Esophagus mucosa (tissue), 1 donor: ENCODE measurements at regions not wholly inside any gene's neighbourhood (a gene's known extent, or its start where the extent isn't known, plus 50 kb on each side); places are given as distances from the start of the nearest gene placed in this dataset.
A peak's percentile ranks its signal among the peaks of the same experiment; 100 is the strongest.

Source experiments
- ATAC-seq: fragments of 200-7000 bp; cut with Tn5 transposase; one replicate; pipeline ENCODE4 v1.9.1; 2020
- donor health status: DM: yes; HTN: yes; CAD: no.

DNA sequence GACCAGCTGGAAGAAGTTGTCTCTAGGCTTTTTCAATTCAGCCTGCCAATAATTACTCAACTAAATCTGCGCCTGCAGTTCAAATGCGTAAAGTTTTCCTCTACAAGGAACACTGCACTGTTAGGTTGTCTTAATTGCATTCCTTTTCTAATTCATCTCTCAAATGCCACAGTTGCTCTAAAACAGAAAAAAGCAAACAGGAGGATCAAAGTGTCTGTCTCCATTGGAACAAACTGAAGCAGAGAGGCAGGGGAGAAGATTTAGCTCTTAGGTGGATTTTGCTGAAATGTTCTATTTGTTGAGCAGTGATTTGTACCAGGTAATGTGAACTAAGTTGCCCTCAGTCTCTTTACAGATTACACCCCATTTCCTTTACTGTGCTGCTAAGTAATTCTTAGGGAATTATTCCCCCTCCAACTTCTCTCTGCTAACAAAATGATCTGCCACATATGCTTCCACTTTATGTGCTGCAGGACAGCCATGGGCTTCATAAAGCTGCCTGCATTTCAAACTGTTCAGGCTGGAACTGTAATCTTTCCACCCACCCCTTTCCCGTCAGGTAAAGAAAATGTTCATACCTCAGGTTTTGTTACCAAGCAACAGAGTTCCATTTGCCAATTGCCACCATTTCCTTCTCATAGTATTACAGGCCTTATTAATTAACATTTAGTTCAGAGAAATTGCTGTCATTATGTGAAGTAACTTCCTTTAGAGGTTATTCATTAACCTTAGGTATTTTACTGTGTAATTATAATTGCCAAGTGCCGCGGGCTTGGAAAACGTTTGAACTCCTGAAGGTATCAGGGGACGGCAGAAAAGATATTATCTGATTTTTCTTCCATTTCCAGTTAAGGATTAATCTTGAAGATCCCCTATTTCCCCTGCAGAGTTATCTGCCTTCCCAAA, 149.3 kb downstream of the SPRY1 start:
- no peak for ATAC-seq

DNA sequence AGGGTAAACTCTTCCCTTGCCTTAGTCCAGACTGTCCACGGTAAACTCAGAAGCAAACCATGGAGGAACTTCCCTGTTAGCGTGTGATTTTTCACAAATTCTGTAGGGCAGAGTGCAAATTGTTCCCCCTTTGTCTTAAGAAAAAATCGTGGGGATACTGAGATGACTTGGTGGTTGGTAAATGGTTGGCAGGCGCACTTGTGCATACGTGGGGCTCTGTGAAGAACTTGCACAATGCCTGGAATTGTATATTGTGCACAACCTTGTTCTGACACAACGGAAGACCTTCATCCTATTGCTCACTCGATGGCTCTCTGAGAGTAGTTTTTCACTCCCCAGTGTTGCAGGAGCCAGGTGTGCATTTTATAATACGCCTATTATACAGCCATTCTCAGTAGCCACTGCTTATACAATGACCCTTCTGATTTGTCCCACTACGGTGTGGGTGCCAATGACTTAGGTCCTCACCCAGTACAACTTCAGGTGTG, 150.0 kb downstream of the SPRY1 start:
- peak; percentile 49 for ATAC-seq

DNA sequence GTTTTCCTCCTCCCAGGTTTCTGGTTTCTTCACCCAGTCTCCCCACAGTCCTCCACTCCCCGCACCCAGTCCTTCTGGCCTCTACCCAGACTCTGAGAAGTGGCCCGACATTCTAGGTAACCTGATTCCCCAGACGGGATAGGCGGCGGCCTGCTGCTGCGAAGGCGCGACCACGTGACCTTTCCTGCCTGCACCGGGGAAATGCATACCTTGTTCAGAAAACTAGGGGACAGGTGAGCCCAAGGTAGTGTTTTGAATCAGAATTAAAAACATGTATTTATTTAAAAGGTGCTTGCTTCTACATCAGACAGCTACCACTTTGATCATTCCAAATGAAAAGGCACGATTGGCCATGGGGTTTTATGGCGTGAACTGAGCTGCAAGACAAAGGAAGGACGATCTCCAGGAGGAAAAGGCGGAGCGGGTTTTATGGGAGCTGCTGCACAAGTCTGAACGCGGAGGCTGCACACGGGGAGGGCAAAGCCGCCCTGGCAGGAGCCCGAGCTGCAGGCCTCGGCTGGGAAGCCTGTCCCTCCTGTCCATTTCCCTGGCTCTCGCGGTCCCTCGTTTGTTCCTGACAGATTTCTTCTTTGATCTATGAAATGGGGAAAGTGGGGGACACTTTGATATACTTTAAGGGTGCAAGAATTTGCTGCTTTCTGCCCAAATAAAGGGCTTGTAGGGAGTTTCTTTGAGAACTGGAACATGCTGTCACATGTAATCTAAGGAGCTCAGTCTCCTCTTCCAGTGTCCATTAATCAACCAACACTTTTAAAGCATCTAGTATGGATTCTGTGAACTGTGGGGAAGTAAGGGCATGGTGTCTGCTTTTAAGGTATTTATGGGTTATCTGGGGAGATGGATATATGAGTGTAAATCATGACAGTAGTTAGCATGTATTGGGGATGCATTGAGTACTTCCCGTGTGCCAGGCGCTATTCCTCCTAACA, 150.9 kb downstream of the SPRY1 start:
- peak; percentile 95 for ATAC-seq

DNA sequence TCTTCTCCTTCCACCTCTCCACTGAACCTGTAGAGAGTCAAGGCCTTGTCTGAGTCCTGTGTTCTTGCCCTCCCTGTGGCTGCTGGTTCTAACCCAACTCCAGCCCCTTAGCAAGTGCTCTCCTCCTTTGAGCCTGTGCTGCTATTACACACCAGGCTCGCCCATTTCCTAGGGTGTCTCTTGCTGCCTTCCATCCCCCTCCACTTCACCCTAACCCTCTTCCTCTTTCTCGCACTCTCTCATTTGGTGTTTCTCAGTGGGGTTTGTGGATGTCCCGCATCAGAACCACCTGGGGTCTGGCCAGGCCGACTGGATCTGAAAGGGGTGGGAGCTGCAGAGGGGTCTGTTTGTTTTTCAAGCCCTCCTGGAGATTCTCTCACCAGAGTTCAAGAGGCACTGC, 156.7 kb downstream of the SPRY1 start:
- ATAC-seq, result no peak

DNA sequence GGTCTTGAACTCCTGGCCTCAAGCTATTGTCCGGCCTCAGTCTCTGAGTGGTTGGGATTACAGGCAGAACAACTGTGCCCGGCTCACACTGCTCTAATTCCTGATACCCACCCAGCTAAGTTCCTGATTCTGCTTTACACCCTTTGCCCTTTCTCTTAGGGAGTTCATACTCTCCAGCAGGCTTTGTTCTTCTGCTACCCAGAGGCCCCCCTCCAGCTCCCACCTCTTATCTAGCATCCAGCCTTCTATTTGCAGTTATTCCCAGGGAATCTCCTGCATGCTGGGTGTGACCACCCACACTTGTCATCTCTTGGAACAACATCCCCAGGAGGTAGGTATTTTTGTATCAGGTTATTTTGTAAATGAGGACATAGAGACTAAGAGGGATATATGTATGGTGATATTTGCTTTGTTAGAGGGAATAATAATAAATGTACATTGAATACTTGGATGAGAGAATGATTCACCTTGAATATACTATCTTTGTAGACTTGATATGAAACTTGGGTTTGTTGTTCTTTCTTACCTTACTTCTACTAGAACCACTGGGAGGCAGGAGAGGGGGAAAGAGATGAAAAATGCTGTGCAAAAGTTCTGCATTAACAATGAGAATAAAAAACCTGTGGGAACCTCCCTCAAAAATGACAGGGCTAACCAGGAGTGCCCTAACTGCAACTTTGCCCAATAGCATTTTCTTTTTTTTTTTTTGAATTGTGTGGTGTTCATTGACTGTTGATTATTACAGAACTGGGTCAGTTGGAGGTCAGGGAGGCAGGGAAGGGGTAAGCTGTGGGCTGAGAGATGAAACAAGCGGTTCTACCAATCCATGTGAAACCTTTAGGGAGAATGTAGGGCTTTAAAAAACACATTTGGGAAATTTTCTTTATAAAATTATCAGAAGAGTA, 157.4 kb downstream of the SPRY1 start:
- no peak for ATAC-seq

DNA sequence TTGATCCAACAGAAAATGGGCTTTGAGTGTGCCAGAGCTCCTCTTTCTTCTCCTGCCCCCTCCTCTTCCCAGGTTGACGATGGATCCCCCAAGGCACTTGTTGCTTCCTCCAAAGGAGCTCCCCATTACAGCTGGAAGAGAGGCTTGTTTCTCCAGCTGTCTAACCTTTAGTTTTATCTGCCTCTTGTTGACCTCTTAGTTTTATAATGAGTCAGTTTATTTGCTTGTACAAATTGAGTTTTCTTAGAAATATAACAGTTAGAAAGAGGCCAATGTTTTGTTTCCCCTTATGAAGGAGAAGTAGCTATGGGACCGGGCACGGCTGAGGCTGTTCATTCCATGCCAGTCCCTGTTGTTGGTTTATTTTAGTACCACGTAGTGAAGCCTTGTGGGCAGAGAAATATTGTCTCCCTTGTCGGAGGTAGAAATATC, 158.2 kb downstream of the SPRY1 start:
- ATAC-seq, result peak; percentile 9

DNA sequence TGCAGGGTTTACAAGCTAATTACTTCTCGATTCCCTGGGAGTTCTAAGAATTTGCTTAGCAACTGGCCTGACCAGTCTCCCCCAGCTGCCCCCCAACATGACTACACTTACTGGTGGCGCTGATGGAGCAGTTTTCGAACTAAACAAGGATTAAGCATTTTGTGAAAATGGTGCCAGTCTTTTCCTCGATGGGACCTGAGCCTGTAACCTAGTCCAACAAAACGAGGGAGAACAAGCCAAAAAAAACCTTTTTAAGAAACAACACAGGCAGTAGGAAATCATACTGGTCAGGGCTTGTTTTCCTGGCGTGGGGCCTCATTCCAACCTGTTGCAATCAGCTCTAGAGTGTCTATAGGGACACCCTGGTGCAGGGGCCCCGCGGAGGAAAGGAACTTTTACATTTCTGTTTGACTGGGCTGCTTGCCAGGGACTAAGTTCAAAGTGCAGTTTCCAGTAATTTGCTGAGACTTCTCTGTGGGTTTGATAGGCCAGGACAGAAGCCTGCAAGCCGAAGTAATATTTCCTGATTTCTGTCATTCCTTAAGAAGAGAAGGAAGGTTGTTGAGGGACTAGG, 158.7 kb downstream of the SPRY1 start:
- peak; percentile 95 for ATAC-seq

DNA sequence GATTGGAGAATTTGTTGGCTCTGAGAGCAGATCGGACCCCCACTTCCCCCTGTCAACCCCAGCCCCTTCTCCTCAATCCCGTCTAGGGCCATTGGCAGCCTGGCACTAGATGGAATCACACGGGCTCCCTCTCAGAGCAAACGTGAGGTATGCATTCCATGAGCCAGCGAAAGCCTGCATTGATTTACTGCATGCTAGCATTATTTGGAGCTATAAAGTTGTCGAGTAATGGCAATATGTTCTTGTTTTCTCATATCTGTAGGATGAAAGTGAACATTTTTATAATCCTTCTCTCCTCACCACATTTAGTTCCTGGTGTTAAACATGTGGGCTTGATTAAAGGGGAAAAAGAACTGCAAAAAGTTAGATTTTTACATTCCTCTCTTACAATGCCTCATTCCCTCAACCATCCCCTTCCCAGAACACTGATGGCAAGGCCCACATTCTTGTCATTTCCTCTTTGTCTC, 159.2 kb downstream of the SPRY1 start:
- ATAC-seq, result no peak

DNA sequence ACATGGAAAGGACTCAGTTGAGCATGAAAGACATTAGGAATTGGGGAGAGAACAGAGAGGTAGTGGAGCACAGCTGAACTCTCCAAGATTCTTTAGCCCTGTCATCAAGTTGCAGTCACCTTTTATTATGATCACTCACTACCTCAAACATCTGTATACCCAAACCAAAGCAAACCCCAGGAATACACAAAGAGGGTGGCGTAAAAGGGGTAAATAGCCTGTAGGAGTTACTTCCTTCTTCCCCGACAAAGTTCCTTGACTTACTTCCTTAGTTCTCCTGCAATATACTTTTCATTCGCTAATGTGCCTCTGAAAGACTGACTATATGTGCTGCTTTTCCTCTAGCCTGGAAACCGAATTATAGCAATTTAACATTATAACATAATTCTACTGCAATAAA, 159.9 kb downstream of the SPRY1 start:
- ATAC-seq, result no peak

DNA sequence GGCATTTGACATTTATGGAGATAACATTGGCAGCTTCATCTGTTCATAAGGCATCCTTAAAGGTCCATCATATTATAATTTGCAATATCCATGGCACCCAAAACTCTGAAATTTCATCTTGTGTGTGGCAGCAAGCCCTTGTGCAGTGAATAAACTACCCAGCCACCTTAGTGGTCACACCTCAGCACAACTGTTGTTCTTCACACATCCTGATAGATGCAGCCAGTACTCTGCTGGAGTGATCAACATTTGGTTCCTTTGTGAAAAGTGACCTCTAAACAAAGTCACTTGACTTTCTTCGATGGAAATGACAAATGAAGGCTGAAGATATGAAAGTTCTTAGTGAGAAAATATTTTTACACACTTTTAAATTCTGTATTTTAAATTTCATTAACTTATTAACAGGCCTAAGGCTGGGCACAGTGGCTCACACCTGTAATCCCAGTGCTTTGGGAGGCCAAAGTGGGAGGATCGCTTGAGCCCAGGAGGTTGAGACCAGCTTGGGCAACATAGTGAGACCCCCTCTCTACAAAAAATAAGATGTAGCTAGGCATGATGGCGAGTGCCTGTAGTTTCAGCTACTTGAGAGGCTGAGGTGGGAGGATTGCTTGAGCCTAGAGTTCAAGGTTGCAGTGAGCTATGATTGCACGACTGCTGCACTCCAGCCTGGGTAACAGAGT, 161.4 kb downstream of the SPRY1 start:
- ATAC-seq, result no peak

DNA sequence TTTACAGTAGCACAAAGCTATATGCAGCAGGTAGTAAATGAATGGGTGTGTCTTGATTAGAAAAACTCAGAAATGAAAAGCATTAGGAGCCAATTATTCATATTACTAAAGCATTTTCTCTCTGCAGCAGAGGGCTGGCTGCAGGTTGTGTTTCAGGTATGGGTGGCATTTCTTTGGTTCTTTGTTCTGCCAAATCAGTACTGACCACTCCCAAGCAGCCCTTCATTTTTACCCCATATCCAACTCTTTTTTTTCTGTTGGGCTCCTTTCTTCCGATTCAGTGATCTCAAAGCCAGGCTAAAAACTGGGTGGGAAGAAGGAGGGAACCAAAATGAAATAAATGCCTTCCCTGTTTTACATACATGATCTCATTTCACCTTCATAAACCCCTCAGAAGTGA, 162.3 kb downstream of the SPRY1 start:
- ATAC-seq, result no peak

DNA sequence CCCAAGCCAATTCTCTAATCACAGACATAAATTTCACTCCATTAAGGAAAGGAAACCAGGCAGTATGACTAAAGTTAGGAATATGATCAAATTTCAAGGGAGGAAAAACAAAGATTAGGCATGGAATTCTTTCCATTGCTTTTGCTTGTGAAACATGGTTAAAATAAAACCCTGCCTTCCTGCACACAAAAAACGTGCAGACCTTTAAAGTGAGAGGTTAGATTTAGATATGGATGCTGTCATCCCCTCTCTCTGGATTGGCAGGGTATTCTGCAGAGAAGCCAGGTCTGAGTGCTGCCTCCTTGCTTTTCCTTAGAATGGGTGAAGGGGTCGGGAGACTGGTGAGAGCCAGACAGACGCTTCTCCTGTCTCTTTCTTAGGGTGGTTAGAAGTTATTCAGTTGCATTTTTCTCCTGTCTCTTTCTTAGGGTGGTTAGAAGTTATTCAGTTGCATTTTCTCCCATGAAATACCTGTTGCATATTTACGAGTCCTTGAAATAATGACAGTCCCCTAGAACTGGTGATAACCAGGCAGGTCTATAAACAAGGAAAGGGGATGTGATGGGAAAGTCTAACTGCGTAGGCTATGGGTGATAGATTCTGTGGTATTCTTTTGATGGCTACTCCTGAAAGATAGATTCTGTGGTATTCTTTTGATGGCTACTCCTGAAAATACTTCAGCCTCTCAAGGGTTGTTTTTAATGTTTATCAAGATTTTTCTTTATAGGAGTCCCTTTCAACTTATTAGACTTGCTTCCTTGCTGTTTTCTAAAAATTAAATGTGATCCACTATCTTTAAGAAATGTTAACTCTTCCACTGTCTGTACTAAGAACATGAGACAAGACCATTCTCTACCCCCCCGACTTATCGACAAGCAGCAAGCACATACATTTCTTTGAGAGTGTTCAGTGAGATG, 163.6 kb downstream of the SPRY1 start:
- no peak for ATAC-seq

DNA sequence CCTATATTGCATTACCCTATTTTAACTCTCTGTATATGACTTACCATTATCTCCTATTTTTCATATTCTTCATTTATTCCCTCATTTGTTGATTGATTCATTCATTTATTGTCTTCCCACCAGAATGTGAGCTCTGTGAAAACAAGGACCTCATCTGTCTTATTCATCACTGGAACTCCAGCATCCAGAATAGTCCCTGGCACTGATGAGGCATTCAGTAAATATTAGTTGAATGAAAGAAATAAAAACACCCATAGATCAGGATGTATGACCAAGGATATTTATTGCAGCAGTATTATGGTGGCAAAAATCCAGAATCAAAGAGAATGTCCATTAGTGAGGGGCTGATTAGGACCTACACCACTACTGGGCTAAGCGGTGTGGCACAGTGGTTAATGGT, 164.9 kb downstream of the SPRY1 start:
- no peak for ATAC-seq

DNA sequence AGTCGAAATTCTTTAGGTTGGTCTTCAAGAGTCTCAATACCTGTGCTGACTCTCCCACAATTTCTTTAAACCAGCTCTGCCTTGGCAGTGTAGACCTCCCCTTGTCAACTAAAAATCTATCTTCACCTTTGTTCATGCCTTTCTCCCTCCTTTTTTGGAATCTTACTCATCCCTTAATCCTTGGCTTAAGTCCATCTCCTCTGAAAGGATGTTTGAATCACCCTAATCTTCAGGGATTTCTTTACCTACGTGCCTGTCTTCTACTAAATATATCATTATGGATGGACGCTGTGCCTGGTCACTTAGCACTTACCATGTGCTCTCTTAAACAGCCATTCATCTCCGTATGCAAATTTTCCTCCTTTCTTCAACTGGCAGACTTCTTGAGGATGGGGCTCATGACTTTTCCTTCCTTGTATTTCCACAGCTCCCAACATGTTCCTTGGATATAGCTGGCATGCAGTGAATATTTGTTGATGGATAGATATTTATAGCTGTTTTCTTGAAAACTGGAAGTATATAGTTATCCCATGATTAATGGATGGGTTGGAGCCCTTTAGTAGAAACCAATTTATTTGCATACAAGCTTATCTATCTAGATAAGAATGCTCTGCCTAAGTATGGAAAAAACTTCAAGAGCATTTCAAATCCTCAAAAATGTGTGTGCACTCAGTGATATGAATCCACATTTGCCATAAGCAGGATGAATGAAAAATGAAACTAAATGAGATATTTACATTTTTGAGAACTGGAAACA, 166.6 kb downstream of the SPRY1 start:
- peak; percentile 58 for ATAC-seq

DNA sequence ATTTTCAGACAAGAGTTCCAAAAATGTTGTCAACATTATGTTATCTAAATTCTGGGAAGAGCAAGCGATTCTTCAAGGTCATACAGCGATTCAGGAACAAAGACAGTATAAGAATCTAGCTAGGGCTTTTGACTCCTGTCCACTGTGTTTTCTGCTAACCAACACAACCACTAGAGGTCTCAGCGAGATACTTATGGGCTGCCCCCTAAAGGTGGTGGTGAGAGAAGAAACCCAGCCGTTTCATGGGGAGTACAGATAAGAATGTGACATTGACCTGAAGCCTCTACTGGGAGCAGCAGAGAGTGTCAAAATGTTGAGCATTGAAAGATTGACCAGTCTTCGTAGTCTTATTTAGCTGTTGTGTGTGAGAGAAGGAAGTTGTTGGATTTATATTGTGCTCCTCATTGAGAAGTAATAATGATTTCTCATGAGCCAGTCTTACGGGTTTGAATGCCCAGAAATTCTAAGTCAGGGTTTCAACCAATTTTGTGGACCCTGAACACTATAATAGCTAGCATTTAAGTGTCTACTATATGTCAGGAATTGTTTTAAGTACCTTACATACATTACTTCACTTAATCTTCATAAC, 168.3 kb downstream of the SPRY1 start:
- ATAC-seq, result peak; percentile 88

DNA sequence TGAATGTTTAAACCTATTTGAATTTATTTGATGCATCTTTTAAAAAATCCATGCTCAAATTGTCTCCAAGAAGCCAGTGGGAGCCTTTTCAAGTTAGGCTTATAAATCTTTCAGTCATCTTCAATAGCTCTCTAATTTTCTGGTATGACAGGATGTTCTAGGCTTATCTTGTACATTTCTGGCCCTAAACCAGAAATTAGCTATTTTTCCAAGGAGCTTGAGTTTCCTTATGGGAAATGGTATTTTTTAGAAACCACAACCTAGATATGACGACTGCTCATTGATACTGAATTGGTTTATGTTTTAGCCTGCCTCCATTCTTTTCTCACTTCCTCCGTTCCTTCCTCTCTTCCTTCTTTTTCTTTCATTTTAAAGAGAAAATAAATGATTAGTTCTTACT, 172.3 kb downstream of the SPRY1 start:
- no peak for ATAC-seq

DNA sequence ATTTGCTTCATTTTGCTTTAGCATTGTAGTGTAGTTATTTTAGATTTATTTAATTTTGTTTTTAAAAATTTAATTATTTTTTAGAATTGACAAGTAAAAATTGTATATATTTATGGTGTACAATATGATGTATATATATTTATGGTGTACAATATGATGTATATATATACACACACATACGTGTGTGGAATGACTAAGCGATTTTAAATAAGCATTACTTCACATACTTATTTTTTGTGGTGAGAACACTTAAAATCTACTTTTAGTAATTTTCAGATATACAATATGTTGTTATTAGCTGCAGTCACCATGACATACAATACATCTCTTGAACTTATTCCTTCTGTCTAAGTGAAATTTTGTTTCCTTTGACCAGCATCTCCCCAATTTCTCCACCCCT, 172.9 kb downstream of the SPRY1 start:
- ATAC-seq, result no peak

DNA sequence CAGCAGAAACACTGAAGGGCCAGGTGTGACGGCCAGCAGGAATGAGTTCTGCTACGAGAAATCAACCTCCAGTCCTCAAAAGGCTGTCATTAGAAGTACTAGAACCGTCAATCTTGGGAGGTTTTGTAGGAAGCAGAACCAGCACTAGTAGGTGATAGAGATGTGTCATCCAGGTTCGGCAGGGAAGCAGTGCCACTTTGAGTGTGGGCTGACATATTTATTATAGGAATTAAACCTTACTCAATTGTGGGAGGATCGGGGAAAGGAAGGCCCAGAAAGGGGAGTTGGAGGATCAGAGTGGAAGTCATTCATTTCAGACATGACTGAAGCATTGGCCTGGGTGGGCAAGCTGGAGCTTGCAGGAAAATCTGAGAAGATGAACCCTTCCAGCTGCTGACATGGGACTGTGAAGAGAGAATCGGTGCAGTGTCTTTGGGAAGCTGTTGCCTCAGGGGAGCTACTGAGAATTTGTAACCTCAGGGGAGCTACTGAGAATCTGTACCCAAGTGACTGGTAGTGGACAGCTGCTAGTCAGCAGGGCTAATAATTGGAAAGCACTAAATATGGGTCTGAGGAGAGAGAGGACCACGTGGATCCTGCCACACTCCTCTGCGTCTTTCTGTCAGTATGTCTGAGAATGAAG, 177.4 kb downstream of the SPRY1 start:
- no peak for ATAC-seq
